ENCODE measurements at regions not wholly inside any gene's neighbourhood (a gene's known extent, or its start where the extent isn't known, plus 50 kb on each side); places are given as distances from the start of the nearest gene placed in this dataset.

DNA sequence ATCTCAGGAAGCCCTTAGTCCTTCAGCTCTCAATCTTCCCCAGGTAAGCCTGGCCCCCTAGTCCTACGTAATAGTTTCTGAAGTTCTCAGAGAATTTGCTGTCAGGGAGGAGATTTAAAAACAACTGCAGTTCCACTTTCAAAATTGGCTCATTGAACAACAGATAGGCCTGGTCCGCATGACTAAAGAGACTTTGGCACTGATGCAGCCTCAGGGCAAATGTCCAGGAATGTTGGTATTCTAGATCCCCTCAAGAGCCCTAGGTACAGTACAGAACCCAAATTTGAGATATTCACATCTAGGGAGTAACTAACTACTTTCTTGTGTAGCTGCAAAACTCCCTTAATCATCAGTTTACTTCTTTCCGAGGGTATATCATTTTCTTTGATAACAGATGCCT is 162.8 kb downstream of the GABRG2 start:
- Histone ChIP-seq H3K36me3 (no peaks in the 10 kb centered on the region), H3K9me3 (no peaks in the 10 kb centered on the region), H3K27ac (no peak overlapping the region), H3K4me3 (no peak overlapping the region), H3K27me3 (no peaks in the 10 kb centered on the region), H3K4me1 (no peaks in the 10 kb centered on the region)
- WGBS, 2 donors (ENCODE audit: low coverage in 1 of 2), result 72 to 80% methylated on average over 3 of the region's 3 CpGs
- TF ChIP-seq EP300 (IDR thresholded peaks at IDR 0.05) (no peak), POLR2AphosphoS5 (IDR thresholded peaks at IDR 0.05) (no peak), POLR2A (IDR thresholded peaks at IDR 0.05) (no peak)
- TF ChIP-seq, protein P1, sequence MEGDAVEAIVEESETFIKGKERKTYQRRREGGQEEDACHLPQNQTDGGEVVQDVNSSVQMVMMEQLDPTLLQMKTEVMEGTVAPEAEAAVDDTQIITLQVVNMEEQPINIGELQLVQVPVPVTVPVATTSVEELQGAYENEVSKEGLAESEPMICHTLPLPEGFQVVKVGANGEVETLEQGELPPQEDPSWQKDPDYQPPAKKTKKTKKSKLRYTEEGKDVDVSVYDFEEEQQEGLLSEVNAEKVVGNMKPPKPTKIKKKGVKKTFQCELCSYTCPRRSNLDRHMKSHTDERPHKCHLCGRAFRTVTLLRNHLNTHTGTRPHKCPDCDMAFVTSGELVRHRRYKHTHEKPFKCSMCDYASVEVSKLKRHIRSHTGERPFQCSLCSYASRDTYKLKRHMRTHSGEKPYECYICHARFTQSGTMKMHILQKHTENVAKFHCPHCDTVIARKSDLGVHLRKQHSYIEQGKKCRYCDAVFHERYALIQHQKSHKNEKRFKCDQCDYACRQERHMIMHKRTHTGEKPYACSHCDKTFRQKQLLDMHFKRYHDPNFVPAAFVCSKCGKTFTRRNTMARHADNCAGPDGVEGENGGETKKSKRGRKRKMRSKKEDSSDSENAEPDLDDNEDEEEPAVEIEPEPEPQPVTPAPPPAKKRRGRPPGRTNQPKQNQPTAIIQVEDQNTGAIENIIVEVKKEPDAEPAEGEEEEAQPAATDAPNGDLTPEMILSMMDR (IDR thresholded peaks at IDR 0.05), result no peak
- ATAC-seq, result no peak

GRCh38 chr5:162231522-162231921 is 163.9 kb downstream of the GABRG2 start:
- H3K4me1 ChIP-seq, result no peaks in the 10 kb centered on the region
- no peak overlapping the region for H3K27ac ChIP-seq
- no peaks in the 10 kb centered on the region for H3K27me3 ChIP-seq
- TF ChIP-seq POLR2AphosphoS5 (IDR thresholded peaks at IDR 0.05) (no peak), EP300 (IDR thresholded peaks at IDR 0.05) (no peak), POLR2A (IDR thresholded peaks at IDR 0.05) (no peak)
- TF ChIP-seq, protein P1 (IDR thresholded peaks at IDR 0.05), result no peak
- H3K4me3 ChIP-seq, result no peak overlapping the region
- no peak for ATAC-seq
- peaks cover 0 to under 1% (median 0%) of the 10 kb centered on the region in 3 donors for H3K9me3 ChIP-seq
- no peaks in the 10 kb centered on the region for H3K36me3 ChIP-seq
- 36 to 43% methylated on average over 1 of the region's 1 CpG for WGBS, 2 donors (ENCODE audit: low coverage in 1 of 2)

GRCh38 chr5:162240734-162241133 is 173.2 kb downstream of the GABRG2 start:
- Histone ChIP-seq H3K27ac (no peak overlapping the region), H3K4me3 (no peak overlapping the region), H3K36me3 (no peaks in the 10 kb centered on the region), H3K4me1 (no peaks in the 10 kb centered on the region), H3K27me3 (peaks cover 4% of the 10 kb centered on the region), H3K9me3 (peaks cover 0 to 4% (median 0%) of the 10 kb centered on the region in 3 donors)
- ATAC-seq, result no peak
- TF ChIP-seq POLR2A (IDR thresholded peaks at IDR 0.05), result no peak
- TF ChIP-seq, protein P1 (IDR thresholded peaks at IDR 0.05), result no peak
- no peak for TF ChIP-seq EP300 (IDR thresholded peaks at IDR 0.05)
- TF ChIP-seq POLR2AphosphoS5 (IDR thresholded peaks at IDR 0.05), result no peak

DNA sequence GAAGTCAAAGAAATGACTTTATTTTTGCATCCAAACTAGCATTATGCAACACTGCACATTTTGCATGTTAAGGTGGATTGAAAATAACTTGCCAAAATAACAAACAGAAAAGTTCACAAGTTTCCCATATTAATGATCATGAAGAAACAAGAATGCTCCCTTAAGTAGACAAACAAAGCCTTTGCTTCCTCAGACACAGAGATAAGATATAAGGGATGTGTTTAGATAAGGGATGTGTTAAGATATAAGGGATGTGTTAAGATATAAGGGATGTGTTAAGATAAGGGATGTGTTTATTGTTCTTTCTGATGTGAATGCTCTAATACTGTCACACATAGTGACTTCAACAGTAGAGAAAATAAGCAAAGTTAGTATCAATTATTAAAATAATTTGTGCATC is 174.8 kb downstream of the GABRG2 start:
- no peak overlapping the region for H3K27ac ChIP-seq
- H3K4me1 ChIP-seq, result no peaks in the 10 kb centered on the region
- no peak for ATAC-seq
- peaks cover 4% of the 10 kb centered on the region for H3K27me3 ChIP-seq
- TF ChIP-seq EP300 (IDR thresholded peaks at IDR 0.05) (no peak), POLR2AphosphoS5 (IDR thresholded peaks at IDR 0.05) (no peak), POLR2A (IDR thresholded peaks at IDR 0.05) (no peak)
- TF ChIP-seq, protein P1 (IDR thresholded peaks at IDR 0.05), result no peak
- no peaks in the 10 kb centered on the region for H3K36me3 ChIP-seq
- H3K4me3 ChIP-seq, result no peak overlapping the region
- H3K9me3 ChIP-seq, result no peaks in the 10 kb centered on the region

GRCh38 chr5:162243651-162244050 is 176.1 kb downstream of the GABRG2 start:
- H3K9me3 ChIP-seq, result no peaks in the 10 kb centered on the region
- no peak overlapping the region for H3K4me3 ChIP-seq
- H3K36me3 ChIP-seq, result no peaks in the 10 kb centered on the region
- no peaks in the 10 kb centered on the region for H3K4me1 ChIP-seq
- H3K27ac ChIP-seq, result no peak overlapping the region
- TF ChIP-seq, protein P1 (IDR thresholded peaks at IDR 0.05), result no peak
- TF ChIP-seq POLR2AphosphoS5 (IDR thresholded peaks at IDR 0.05) (no peak), POLR2A (IDR thresholded peaks at IDR 0.05) (no peak), EP300 (IDR thresholded peaks at IDR 0.05) (no peak)
- H3K27me3 ChIP-seq, result peaks cover 4% of the 10 kb centered on the region
- 86 to 92% methylated on average over 1 to 2 of the region's 3 CpGs for WGBS, 2 donors (ENCODE audit: low coverage in 1 of 2)
- no peak for ATAC-seq
